Upper lobe of right lung (tissue), 1 donor: ENCODE measurements at regions not wholly inside any gene's neighbourhood (a gene's known extent, or its start where the extent isn't known, plus 50 kb on each side); places are given as distances from the start of the nearest gene placed in this dataset.

Experiments used
- ATAC-seq: fragments of 200-7000 bp; cut with Tn5 transposase; one replicate; pipeline ENCODE4 v1.9.1; 2020; ENCODE audit warnings: mild to moderate bottlenecking, moderate library complexity
- DNase-seq: peaks from one replicate; pipeline ENCODE4 v3.0.0-alpha.2; 2020
- H3K27ac ChIP-seq: fragments of 200-600 bp; one replicate; pipeline ENCODE4 v1.8.0; 2022
- H3K27me3 ChIP-seq: fragments of 200-600 bp; one replicate; pipeline ENCODE4 v1.8.0; 2022; ENCODE audit warnings: mild to moderate bottlenecking
- H3K36me3 ChIP-seq: fragments of 200-600 bp; one replicate; pipeline ENCODE4 v1.8.0; 2022
- H3K4me1 ChIP-seq: fragments of 200-600 bp; one replicate; pipeline ENCODE4 v1.8.0; 2022
- H3K4me3 ChIP-seq: fragments of 200-600 bp; one replicate; pipeline ENCODE4 v1.8.0; 2022; ENCODE audit warnings: mild to moderate bottlenecking
- H3K9me3 ChIP-seq: fragments of 200-600 bp; one replicate; pipeline ENCODE4 v1.8.0; 2022
- CTCF ChIP-seq: fragments of 200-600 bp; IDR thresholded peaks from one replicate; pipeline ENCODE4 v1.8.0; 2022; ENCODE audit warnings: antibody characterized with exemption
- intact Hi-C: fragments of 100-400 bp; cut with DNase I; formaldehyde crosslinking; loops from one replicate; pipeline ENCODE4 v1.11.0; 2022
- donor health status: DM: no; HTN: yes; CAD: no; lungs with severe emphysema.

- intact Hi-C loops: no loop called here
- Histone ChIP-seq H3K27me3 (no peaks in the 10 kb centered on the region), H3K4me3 (no peak overlapping the region), H3K36me3 (no peaks in the 10 kb centered on the region), H3K9me3 (no peaks in the 10 kb centered on the region), H3K27ac (no peak overlapping the region), H3K4me1 (no peaks in the 10 kb centered on the region)
- no peak for DNase-seq
- no peak for ATAC-seq
- TF ChIP-seq CTCF: no peak
Observed at GRCh38 chr6:97885828-97886227, 602.8 kb upstream of the MMS22L start.

GRCh38 chr6:97901531-97901930, 618.5 kb upstream of the MMS22L start:
- H3K36me3 ChIP-seq: no peaks in the 10 kb centered on the region
- H3K9me3 ChIP-seq: peaks cover 3% of the 10 kb centered on the region
- H3K27me3 ChIP-seq: no peaks in the 10 kb centered on the region
- no peak overlapping the region for H3K4me3 ChIP-seq
- ATAC-seq: no peak
- no peaks in the 10 kb centered on the region for H3K4me1 ChIP-seq
- no peak for TF ChIP-seq CTCF
- intact Hi-C loops: no loop called here
- no peak overlapping the region for H3K27ac ChIP-seq
- DNase-seq: no peak

- Histone ChIP-seq H3K9me3 (peaks cover 3% of the 10 kb centered on the region), H3K27ac (no peak overlapping the region), H3K27me3 (no peaks in the 10 kb centered on the region), H3K36me3 (no peaks in the 10 kb centered on the region), H3K4me1 (no peaks in the 10 kb centered on the region), H3K4me3 (no peak overlapping the region)
- intact Hi-C loops: no loop called here
- ATAC-seq (no peak), DNase-seq (no peak)
- TF ChIP-seq CTCF: no peak
Observed at GRCh38 chr6:97909380-97909779, 626.4 kb upstream of the MMS22L start.

- ATAC-seq: no peak
- Histone ChIP-seq H3K27ac (no peak overlapping the region), H3K36me3 (no peaks in the 10 kb centered on the region), H3K9me3 (no peaks in the 10 kb centered on the region), H3K4me3 (no peak overlapping the region), H3K27me3 (no peaks in the 10 kb centered on the region), H3K4me1 (no peaks in the 10 kb centered on the region)
- TF ChIP-seq CTCF: no peak
- no peak for DNase-seq
- intact Hi-C loops: no loop called here
Observed at GRCh38 chr6:97913721-97914120, 630.7 kb upstream of the MMS22L start.

GRCh38 chr6:97914912-97915311, 631.9 kb upstream of the MMS22L start:
- Histone ChIP-seq H3K4me1 (no peaks in the 10 kb centered on the region), H3K27ac (no peak overlapping the region), H3K36me3 (no peaks in the 10 kb centered on the region), H3K9me3 (no peaks in the 10 kb centered on the region), H3K27me3 (no peaks in the 10 kb centered on the region), H3K4me3 (no peak overlapping the region)
- ATAC-seq (no peak), DNase-seq (no peak)
- no peak for TF ChIP-seq CTCF
- intact Hi-C loops: no loop called here

- no peak for ATAC-seq
- Histone ChIP-seq H3K36me3 (no peaks in the 10 kb centered on the region), H3K9me3 (no peaks in the 10 kb centered on the region), H3K27ac (no peak overlapping the region), H3K4me1 (no peaks in the 10 kb centered on the region), H3K27me3 (no peaks in the 10 kb centered on the region), H3K4me3 (no peak overlapping the region)
- no peak for TF ChIP-seq CTCF
- intact Hi-C loops: no loop called here
- no peak for DNase-seq
Observed at GRCh38 chr6:97915537-97915936, 632.5 kb upstream of the MMS22L start.
